ENCODE measurements at regions not wholly inside any gene's neighbourhood (a gene's known extent, or its start where the extent isn't known, plus 50 kb on each side); places are given as distances from the start of the nearest gene placed in this dataset.

DNA sequence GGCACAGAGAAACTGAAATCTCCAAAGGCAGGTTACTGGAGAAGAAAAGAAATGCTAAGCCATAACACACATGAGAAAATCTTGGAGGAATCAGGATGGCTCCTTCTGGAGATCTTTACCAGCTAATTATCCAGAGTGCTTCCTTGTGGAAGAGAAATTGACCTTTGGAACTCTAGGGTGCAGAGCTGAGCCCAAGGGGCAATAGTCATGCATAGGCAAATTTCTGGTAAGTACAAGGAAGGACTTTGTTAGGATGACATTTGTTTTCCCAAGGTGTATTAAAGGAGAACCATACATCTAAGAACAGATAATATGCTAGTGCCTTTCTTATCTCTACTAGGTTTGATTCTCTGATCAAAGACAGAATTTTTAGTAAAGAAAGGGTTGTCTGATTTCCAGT lies 670.6 kb downstream of the DHX35 start:
- Histone ChIP-seq H2BK12ac (ENCODE audit: low read depth, low read length) (no peak overlapping the region), H2BK15ac (ENCODE audit: low read length) (no peak overlapping the region), H4K91ac (replicated peaks; ENCODE audit: insufficient read length, low read length) (no peak overlapping the region), H3K4me2 (ENCODE audit: insufficient read depth in 1 of 2, low read depth in 2 of 2, low read length in 2 of 2) (no peak overlapping the region), H3K27me3 (replicated peaks in 1 of 4; ENCODE audit: control insufficient read depth in 3 of 4, extremely low read depth in 1 of 4, insufficient read depth in 3 of 4, low read length in 3 of 4) (no peaks in the 10 kb centered on the region), H4K5ac (ENCODE audit: insufficient read length, low read depth, low read length) (no peak overlapping the region), H2BK120ac (replicated peaks; ENCODE audit: low read depth, low read length) (no peak overlapping the region), H3K14ac (ENCODE audit: insufficient read length) (no peak overlapping the region), H4K8ac (ENCODE audit: extremely low read depth, insufficient read depth, low read length) (no peak overlapping the region), H3K18ac (ENCODE audit: extremely low read depth, low read length) (no peak overlapping the region), H3K9ac (replicated peaks in 1 of 4; ENCODE audit: extremely low read depth in 1 of 4, low read depth in 3 of 4, low read length in 3 of 4) (no peak overlapping the region), H3K4ac (replicated peaks; ENCODE audit: insufficient read length, low read depth, low read length) (no peak overlapping the region), H2AK5ac (ENCODE audit: low read depth, low read length) (no peak overlapping the region), H3K23ac (ENCODE audit: insufficient read length) (no peak overlapping the region), H2BK5ac (ENCODE audit: low read depth, low read length) (no peak overlapping the region), H2BK20ac (ENCODE audit: low read length) (no peak overlapping the region), H3K27ac (ENCODE audit: low read depth, low read length) (no peak overlapping the region), H3K56ac (replicated peaks; ENCODE audit: insufficient read length, low read depth, low read length) (no peak overlapping the region), H3K79me1 (ENCODE audit: low read depth, low read length) (no peaks in the 10 kb centered on the region), H3K4me3 (ENCODE audit: extremely low read depth in 1 of 4, insufficient read depth in 2 of 4, low read depth in 3 of 4, low read length in 4 of 4) (no peak overlapping the region), H3K23me2 (ENCODE audit: low read depth, low read length) (no peaks in the 10 kb centered on the region; the same call in 1 of the 2 replicates), H3K4me1 (replicated peaks in 1 of 4; ENCODE audit: control insufficient read depth in 3 of 4, insufficient read depth in 4 of 4, low read length in 3 of 4) (no peaks in the 10 kb centered on the region), H4K20me1 (replicated peaks in 1 of 2; ENCODE audit: control insufficient read depth in 1 of 2, insufficient read depth in 2 of 2, low read length in 2 of 2) (no peaks in the 10 kb centered on the region), H3K36me3 (ENCODE audit: control insufficient read depth in 2 of 4, insufficient read depth in 4 of 4, low read length in 3 of 4) (no peaks in the 10 kb centered on the region), H3K9me3 (ENCODE audit: insufficient read depth in 2 of 2, low read depth in 1 of 2, low read length in 1 of 2) (no peaks in the 10 kb centered on the region), H2AFZ (ENCODE audit: low read length) (no peak overlapping the region), H3K79me2 (ENCODE audit: control insufficient read depth in 1 of 2, insufficient read depth in 2 of 2, low read length in 2 of 2) (no peaks in the 10 kb centered on the region)
- FAIRE-seq (peak; percentile 13), DNase-seq (ENCODE audit: low read depth in 1 of 2, low spot score in 2 of 2) (no peak)
- POLR2A ChIA-PET (ENCODE audit: partially characterized antibody) = no interaction called here
- CTCF ChIA-PET (ENCODE audit: partially characterized antibody) = no interaction called here
- TF ChIP-seq GTF2F1 (IDR thresholded peaks at IDR 0.05; ENCODE audit: borderline replicate concordance, low read depth, low read length) (no peak), PHF8 (conservative IDR thresholded peaks at IDR 0.05; ENCODE audit: low read depth, low read length) (no peak), RBBP5 (IDR thresholded peaks at IDR 0.05; ENCODE audit: borderline replicate concordance, low read depth, low read length) (no peak), TAF1 (IDR thresholded peaks at IDR 0.05; ENCODE audit: low read depth, low read length) (no peak), SP2 (IDR thresholded peaks at IDR 0.05; ENCODE audit: low read length) (no peak), EP300 (IDR thresholded peaks at IDR 0.05; ENCODE audit: borderline replicate concordance in 1 of 2, low read depth in 2 of 2, low read length in 2 of 2) (no peak), ZNF274 (IDR thresholded peaks at IDR 0.05; ENCODE audit: borderline replicate concordance, extremely low read depth, low read length) (no peak), SUZ12 (IDR thresholded peaks at IDR 0.05; ENCODE audit: low read length) (no peak), SIRT6 (IDR thresholded peaks at IDR 0.05; ENCODE audit: low read length) (no peak), RXRA (IDR thresholded peaks at IDR 0.05; ENCODE audit: insufficient read depth, low read depth, low read length) (no peak), ASH2L (IDR thresholded peaks at IDR 0.05; ENCODE audit: low read length) (no peak), TAF7 (optimal IDR thresholded peaks at IDR 0.05; ENCODE audit: borderline replicate concordance, low read depth, low read length) (no peak), EGR1 (IDR thresholded peaks at IDR 0.05; ENCODE audit: borderline replicate concordance, low read depth, low read length) (no peak), RFX5 (IDR thresholded peaks at IDR 0.05; ENCODE audit: borderline replicate concordance, low read depth, low read length) (no peak)
- TF ChIP-seq, protein P1, sequence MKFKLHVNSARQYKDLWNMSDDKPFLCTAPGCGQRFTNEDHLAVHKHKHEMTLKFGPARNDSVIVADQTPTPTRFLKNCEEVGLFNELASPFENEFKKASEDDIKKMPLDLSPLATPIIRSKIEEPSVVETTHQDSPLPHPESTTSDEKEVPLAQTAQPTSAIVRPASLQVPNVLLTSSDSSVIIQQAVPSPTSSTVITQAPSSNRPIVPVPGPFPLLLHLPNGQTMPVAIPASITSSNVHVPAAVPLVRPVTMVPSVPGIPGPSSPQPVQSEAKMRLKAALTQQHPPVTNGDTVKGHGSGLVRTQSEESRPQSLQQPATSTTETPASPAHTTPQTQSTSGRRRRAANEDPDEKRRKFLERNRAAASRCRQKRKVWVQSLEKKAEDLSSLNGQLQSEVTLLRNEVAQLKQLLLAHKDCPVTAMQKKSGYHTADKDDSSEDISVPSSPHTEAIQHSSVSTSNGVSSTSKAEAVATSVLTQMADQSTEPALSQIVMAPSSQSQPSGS (IDR thresholded peaks at IDR 0.05; ENCODE audit: low read length) = no peak
